HG03378 (cell line): ENCODE measurements at regions not wholly inside any gene's neighbourhood (a gene's known extent, or its start where the extent isn't known, plus 50 kb on each side); places are given as distances from the start of the nearest gene placed in this dataset.
"Not testable (repeated sequence)": the region's sequence is repeated elsewhere in the genome, so short reads cannot be mapped to it uniquely, and the experiment has no call there.

Experiments used
- ATAC-seq: cut with Tn5 transposase; IDR thresholded peaks from one replicate; pipeline ENCODE4 v1.9.1; 2021; ENCODE audit warnings: mild to moderate bottlenecking, moderate library complexity; ENCODE audit not compliant: unreplicated experiment

DNA sequence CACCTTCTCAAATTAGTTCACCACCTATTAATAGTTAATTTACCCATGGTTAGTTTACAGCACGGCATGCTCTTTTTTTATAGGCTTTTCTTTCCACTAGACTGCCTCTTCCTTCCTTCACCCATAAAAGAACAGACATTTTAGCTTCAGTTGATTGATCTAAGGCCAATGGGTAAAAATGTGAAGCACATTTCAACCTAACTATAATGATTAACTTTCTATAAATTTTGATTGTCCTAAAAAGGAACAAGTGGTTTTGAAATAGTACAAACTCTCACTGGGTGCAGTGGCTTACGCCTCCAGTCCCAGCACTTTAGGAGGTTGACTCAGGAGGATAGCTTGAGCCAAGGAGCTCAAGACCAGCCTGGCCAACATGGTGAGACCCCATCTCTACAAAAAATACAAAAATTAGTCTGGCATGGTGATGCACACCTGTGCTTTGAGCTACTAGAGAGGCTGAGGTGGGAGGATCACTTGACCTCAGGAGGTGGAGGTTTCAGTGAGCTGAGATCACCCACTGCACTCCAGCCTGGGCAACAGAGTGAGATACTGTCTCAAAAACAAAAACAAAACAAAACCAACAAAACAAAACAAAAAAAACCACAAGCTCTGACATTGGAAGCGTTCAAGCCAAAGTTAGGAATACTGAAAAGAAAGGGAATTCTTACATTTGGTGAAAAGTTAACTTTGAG lies 89.9 kb upstream of the FAT1 start:
- ATAC-seq: no peak

DNA sequence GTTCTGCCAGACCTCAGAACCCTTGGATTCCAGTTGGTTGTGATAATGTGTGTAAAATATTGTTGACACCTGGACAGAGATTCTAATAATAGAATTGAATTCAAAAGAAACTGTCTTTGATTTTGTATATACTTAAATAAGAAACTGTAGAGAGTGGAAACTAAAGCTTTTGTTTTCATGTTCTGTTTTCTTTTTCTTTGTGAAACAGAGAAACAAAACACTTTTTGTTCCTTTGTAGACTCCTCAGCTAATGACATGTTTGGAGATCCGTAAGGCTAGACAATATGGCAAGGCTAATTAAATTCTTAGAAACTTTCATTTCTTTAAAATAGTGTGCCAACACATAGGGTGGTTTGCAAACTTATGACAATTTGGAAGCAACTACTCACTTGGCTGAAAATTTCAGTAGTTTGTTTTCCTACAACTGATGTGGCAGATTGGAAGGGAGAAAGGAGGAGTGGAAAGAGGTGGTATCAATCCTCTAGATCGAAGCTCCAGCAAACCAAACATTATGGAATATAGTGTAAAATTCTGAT lies 90.9 kb upstream of the FAT1 start:
- ATAC-seq: no peak

DNA sequence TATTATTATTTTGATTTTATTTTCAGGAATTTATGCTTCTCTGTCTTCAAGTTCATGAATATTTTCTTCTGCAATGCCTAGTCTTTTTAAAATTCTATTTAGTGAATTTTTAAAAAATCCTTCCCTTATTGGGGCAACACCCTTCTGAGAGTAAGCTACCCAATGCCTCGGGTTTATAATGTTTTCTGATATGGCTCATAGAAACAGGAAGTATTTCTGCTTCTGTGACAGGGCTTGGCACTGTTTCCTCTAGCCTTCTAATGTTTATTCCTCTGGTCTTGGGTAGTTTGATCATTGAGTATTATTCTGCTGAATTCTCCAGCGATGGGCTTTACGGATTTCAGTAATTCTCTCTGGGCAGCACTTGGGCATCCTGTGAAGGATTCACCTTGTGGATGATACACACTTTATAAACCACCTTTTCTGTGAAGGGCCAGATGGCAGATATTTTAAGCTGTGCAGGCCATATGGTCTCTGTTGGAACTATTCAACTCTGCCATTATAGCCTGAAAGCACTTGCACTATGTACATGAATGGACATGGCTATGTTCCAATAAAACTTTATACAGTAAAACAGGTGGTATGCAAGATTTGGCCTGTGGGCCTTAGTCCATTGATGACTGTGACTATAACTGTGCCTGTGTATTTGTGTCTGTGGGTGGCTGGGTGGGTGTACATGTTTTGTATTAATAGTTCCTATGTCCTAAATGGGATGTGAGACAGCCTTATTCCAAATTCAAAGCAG lies 95.9 kb upstream of the FAT1 start:
- no peak for ATAC-seq

DNA sequence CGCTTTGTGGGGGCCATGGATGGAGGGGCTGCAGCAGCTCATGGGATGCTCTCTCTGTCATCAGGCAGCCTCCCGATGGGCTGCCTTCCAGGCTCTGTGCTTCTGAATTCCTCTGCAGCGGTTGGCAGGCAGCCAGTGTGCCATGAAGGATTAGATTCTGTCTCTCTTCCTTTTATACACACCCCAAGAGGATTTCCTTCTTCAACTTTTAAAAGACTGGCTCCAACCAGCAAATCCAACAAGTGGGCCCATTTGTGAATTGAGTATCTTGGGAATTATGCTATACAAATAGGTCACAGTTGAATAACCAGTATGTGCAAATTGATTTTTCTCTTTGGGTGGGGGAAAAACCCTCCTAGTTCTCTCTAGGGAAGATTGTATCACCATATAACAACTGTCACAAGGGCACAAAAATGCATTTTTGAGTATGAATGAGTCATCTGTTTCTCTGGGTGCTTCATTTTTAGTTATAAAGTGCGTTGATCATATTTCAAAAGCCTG lies 96.8 kb upstream of the FAT1 start:
- no peak for ATAC-seq

DNA sequence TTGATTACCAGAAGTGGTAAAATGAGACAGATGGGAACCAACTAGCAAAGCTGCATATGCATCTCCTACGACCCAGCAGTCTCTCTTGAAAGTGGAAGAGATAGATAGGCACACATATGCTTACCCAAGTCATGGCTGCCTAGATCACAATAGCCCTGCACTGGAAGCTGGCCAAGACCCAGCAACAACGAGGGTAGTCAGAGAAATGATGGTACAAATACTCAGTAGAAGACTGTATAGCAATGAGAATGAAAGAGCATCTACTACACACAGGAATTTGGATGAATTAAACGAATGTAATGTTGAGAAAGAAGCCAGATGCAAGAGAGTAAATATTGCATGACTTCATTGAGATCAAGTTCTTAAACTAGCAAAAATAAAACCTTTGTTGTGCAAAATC lies 100.3 kb upstream of the FAT1 start:
- no peak for ATAC-seq

DNA sequence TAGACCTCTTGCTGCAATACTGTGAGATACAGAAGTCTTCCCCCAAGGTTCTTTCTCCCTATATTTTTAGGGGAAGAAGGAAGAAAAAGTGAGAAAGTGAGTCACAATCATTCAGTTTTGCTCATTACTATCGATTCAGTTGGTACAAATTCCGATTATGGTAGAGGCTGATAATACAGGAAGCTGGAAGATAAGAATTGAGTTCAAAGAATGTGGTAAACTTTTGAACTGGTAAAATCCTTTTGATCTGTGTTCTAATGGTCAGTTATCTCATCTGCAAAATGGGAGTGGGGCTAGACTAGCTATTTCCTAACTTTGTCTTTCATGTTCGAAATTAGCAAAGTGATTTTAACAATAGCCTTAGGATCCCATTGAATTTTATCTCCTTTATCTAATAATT lies 101.4 kb upstream of the FAT1 start:
- ATAC-seq: no peak

DNA sequence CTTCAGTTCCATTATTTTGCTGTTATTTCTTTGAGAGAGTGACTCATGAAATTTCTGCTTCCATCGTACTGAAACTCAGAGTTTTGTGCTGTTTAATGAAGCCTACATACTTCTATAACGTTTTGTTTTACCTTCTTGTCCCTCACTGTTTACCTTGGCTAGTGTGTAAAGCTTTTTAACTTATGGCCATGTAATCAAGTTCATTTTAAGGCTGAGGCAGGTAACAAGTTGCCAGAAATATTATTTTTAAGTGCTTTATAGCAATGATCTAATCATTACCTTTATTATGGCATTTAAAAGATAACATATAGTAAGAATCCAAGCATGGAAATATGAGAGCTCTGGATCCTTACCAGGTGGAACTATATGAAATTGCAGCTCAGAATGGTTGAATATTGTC lies 102.3 kb upstream of the FAT1 start:
- ATAC-seq: no peak

DNA sequence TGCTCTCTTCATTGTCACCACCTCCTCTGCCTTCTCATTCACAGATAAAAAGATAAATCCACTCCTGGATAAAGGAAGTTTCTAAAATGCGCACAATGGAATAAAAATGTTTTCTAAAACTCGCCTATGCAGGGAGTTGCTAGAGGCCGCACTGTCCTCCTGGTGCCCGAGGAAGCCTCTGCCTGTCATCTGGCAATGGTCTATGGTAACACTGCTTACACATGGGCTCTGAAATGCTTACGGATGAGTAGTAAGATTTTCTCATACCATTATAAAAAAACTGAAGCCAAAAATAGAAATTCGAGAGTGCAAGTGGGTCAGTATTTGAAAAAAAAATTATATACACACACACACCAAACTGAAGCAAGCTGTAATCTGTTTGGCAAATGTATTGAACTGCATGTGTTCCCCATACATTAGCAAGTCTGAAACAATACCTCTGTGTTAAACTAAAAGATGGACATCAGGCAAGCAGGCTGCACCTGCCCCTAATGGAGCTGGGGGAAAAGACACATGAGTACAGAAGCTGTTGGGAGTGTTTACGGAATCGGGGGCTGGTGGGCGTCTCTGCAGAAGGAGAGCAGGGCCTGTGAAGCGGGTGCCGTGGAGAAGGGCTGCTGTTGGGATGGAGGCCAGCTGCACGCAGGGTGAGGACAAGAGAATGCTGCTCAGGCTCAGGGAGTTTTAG lies 103.3 kb upstream of the FAT1 start:
- no peak for ATAC-seq

DNA sequence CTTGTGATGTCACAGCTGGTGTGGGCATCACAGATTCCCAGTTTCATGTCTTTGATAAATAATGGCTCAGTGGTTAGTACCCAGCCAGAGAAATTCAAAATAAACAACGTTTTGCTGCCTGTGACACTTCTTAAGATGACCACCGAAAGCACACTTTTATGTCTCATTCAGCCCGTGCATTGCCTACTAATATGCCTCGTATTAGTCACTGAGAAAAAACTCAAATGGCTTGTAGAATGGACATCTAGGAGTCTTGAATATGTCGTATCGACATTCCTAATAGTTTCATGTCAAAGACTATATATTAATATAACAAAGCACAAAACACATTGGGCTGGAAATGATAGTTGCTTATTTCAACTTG lies 103.9 kb upstream of the FAT1 start:
- no peak for ATAC-seq

DNA sequence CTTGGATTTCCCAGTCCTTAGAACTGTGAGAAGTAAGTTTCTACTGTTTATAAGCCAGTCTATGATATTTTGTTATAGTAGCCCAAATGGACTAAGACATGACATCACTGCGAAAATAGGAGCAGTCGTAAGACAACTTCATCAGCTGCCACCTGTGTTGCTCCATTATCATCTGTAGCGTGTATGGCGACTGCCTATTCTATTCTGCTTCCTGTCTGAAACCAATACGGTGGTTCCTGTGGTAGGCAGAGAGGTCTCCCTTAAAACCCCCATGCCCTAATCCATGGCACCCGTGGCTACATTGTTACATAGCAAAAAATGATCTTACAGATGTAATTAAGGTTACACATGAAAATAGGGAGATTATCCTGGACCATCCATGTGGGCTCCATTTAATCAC lies 105.4 kb upstream of the FAT1 start:
- no peak for ATAC-seq

DNA sequence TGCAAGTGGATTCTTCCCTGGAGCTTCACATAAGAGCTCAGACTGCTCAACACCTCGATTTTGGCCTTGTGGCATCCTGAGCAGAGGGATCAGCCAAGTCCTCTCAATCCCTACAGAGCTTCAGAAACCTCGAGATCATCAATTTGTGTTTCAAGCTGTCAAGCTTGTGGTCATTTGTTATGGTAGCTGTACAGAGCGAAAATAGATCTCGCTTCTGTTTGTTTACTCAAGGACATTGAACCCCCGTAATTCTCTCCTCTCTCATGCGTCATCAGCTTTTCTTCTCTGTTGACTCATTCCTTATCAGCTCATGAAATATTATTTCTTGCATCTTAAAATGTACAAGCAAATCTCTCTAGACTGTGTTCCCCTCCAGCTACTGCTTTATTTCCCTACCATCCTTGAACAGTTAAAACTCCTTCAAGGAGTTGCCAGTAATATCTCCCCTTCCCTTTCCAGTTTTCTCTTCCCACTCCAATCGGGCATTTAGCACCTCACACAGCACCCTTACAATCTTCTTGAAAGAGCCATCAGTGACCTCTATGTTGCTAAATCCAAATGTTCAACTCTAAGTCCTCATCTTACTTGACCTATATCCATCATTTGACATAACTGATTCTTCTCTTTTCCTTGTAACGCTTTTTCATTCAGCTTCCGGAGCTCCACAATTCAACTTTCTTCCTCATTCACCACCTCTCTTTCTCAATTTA lies 106.2 kb upstream of the FAT1 start:
- ATAC-seq: no peak

DNA sequence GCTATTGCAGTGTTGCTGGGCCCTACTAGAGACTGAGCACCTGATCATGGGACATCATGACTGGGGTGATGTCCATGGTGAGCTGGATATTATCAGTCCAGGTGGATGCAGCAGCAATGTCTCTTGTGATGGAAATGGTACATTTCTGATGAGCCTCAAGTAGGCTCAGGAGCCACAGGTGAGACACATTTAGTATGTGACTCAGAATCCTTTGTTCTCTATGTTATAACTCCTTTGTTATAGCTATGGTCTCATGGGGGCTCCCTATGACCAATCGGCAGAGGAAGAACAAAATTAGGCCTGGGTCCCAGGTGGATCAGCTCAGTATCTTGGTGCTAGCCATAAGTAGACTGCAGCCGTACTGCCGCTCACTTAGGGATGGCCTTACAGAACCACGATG lies 107.9 kb upstream of the FAT1 start:
- no peak for ATAC-seq

DNA sequence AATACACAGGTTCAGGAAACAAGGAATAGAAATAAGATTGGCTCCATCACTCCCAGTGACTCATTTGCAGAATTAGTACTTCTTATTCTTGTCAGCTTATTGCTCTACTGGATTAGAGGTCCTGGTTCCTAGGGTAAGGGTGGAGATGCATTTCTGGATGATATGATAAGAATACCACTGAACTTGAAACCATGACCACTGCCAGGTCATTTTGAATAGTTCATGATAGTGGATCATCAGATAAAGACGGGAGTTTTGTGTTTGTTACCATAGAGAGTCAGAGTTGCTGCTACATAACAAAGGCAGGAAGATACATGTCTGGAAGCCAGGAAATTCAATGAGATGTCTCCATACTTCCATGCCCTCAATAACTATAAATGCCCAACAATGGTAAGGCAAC lies 109.2 kb upstream of the FAT1 start:
- no peak for ATAC-seq

DNA sequence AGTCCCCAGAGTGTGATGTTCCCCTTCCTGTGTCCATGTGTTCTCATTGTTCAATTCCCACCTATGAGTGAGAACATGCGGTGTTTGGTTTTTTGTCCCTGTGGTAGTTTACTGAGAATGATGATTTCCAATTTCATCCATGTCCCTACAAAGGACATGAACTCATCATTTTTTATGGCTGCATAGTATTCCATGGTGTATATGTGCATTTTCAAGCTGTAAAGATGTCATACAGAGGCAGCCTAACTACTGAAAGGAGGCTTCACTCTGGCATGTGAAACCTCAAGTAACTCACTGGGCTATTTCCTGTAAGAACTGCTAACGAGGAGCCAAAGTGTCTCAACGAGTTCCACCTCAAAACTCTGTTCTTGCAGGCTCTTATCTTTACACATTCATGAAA lies 113.8 kb upstream of the FAT1 start:
- ATAC-seq: not testable (repeated sequence)

DNA sequence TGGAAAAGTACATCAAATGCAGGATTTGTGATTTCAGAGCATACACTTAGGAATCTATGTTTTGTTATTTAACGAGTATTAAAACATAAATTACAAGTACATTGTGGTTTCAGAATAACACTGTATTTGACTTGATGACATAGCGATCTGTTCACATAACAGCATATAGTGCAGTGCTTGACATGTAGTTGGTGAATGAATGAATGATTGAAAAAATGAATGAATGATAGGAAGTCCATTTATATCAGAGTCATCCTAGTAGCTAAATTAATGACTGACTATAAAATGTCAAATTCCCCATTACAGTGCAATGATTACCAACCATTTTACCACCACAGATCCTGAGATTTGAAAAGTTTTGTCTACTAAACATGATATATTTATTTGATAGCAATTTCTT lies 114.6 kb upstream of the FAT1 start:
- no peak for ATAC-seq

DNA sequence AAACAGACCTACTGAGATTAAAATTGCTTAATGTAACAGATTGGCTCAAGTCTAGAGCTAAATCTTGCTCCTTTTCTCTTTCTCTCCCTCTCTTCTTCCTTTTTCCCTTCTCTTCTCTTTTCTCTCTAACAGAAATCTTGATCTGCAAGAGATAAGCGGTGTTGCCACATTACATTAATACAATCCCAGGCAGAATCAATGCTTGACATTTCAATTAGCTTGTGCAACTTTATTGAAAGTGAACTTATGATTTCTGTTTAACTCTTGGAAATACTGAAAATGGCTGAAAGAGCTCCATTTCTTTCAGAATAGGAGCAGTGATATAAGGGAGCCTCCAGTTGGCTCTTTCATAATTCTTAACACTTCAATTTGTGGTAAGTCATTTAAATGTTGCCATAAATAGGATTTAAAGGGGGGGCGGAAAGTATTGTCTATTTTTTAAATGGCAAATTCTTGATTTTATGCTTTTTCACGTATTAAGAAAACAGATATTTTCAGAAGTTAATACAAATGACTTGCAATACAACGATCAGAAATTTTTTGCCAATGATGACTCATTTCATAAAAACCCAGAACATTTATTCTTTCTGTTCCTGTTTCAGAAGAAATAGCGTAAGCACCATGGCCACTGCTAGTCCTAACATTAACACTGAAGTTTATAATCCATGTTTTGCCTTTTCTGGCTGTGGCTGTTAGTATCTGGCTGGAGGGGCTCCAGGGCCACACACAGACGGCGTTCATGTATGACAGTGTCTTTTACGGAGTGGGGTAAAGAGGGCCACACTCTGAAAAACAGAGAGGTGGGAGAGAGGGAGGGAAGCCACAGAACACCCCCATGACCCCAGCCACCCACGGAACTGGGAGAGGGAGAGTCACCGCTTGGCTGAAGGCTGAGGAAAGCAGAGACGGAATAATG lies 115.7 kb upstream of the FAT1 start:
- peak; percentile 84 for ATAC-seq

DNA sequence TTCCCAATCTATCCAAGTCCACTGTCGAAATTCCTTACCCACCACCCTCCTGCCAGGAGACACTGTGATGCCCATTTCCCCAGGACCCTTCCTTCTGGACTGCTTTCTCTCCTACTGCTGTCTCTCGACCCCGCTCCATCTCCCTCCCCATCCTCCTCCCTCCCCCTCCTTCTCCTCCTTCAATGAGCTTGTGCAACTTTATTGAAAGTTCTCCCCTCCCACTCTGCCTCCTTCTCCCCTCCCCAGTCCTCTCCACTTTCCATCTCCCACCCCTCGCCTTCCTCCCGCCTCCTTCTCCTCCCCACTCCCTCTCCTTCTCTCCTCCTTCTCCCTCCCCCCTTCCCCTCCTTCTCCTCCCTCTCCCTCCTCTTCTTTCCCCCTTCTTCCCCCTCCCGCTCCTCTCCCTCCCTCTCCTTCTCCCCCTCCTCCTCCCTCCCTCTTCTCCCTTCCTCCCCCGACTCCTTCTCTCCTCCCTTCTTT lies 116.6 kb upstream of the FAT1 start:
- no peak for ATAC-seq

DNA sequence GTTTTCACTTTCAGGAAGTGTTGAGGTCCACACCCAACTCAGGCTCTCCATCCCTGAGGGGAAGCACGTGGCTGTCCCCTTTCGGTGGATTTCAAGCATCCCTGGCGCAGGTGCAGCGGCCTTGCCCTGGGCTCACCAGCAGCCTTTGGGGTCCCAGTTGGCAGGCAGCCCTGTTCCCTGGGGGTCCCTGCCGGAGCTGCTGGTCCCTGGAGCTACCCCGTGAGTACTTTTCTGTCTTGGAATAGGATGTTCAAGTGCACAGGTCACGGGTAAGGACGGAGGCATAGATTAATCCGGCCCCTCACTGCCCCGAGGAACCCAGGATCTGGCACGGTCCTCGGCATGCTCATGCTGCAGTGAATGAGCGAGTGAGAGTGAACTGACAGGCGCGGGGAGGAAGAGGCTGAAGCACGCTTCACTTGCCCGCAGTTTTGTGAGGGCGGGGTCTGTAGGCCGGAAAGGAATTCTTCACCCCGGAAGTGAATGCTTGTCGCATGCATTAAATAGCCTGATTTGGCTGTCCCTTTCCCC lies 117.2 kb upstream of the FAT1 start:
- ATAC-seq: no peak

DNA sequence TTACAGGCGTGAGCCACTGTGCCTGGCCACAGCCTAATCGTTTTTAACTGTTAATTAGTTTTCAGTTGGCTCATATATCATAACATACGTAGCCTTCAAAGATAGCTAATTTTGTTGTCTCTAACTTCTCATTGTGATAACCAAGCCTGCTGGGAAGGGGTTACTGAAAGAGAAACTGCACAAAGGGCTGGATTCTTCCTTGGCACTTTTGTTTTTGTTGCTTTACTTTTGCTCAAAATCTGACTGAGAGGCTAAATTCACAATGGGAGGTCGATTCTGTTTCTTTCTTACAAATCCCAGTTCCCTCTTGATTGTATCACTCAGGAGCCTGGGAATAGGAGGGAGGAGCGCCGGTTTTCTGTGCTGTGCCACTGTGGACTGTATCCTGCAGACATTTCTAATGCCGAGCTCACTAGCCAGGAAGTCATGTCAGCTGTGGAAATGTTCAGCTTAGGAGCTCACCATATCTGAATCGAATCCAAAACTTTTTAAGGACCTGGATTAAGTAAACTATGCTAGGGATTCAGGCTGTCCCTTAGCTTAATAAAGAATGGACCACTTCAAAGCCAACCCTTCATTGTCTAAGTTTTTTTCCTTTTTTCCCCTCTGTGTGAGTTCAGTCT lies 120.5 kb upstream of the FAT1 start:
- no peak for ATAC-seq
